ENCODE measurements at regions not wholly inside any gene's neighbourhood (a gene's known extent, or its start where the extent isn't known, plus 50 kb on each side); places are given as distances from the start of the nearest gene placed in this dataset.

GRCh38 chr4:111847296-111848008, 297.8 kb upstream of the FAM241A start:
- DNase-seq (ENCODE audit: low read depth), result peak; percentile 21
- H3K4me3 ChIP-seq (ENCODE audit: control insufficient read depth, low read depth, low read length), result no peak overlapping the region
- peak; percentile 37 for TF ChIP-seq CTCF (conservative IDR thresholded peaks at IDR 0.05; ENCODE audit: control insufficient read depth, insufficient read depth, low read depth, low read length)

GRCh38 chr4:111849746-111850284, 295.4 kb upstream of the FAM241A start:
- peak; percentile 3 for DNase-seq (ENCODE audit: low read depth)

GRCh38 chr4:111854494-111855087, 290.7 kb upstream of the FAM241A start:
- peak; percentile 63 for DNase-seq (ENCODE audit: low read depth)
- TF ChIP-seq CTCF (conservative IDR thresholded peaks at IDR 0.05; ENCODE audit: control insufficient read depth, insufficient read depth, low read depth, low read length), result peak; percentile 70
- H3K4me3 ChIP-seq (ENCODE audit: control insufficient read depth, low read depth, low read length), result no peak overlapping the region

More at GRCh38 chr4:111849746-111850284, 295.4 kb upstream of the FAM241A start:
- TF ChIP-seq CTCF (conservative IDR thresholded peaks at IDR 0.05; ENCODE audit: control insufficient read depth, insufficient read depth, low read depth, low read length), result no peak
- H3K4me3 ChIP-seq (ENCODE audit: control insufficient read depth, low read depth, low read length), result no peak overlapping the region

GRCh38 chr4:111855308-111855707, 289.9 kb upstream of the FAM241A start:
- no peak for TF ChIP-seq CTCF (conservative IDR thresholded peaks at IDR 0.05; ENCODE audit: control insufficient read depth, insufficient read depth, low read depth, low read length)
- no peak for DNase-seq (ENCODE audit: low read depth)
- H3K4me3 ChIP-seq (ENCODE audit: control insufficient read depth, low read depth, low read length), result no peak overlapping the region

DNA sequence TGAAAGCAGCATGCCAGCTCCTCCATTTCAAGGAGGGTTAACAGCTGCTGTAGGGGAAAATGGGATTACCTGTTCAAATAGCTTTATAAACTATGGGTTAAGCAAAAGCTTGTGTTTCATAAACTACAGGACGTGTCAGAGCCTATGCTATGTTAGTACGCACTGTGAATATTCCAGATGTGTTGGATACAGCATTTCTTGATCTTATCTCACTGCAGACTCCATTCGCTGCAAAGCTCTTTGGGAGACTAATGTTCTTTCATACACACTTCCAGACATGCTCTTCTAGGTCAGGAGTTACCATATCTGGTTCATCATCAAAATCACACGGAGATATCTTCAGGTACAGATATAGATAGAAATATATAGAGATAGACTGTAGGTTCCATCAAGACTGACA, 281.2 kb upstream of the FAM241A start:
- no peak for DNase-seq (ENCODE audit: low read depth)
- H3K4me3 ChIP-seq (ENCODE audit: control insufficient read depth, low read depth, low read length), result no peak overlapping the region
- TF ChIP-seq CTCF (conservative IDR thresholded peaks at IDR 0.05; ENCODE audit: control insufficient read depth, insufficient read depth, low read depth, low read length), result no peak

GRCh38 chr4:111869339-111869738, 275.9 kb upstream of the FAM241A start:
- no peak for TF ChIP-seq CTCF (conservative IDR thresholded peaks at IDR 0.05; ENCODE audit: control insufficient read depth, insufficient read depth, low read depth, low read length)
- no peak for DNase-seq (ENCODE audit: low read depth)
- no peak overlapping the region for H3K4me3 ChIP-seq (ENCODE audit: control insufficient read depth, low read depth, low read length)

All from fibroblast of mammary gland (primary cell).